ENCODE measurements at regions not wholly inside any gene's neighbourhood (a gene's known extent, or its start where the extent isn't known, plus 50 kb on each side); places are given as distances from the start of the nearest gene placed in this dataset.

- CTCF ChIA-PET = interaction anchor here (1.0 to 1.9 kb wide), 2 partner anchors 272 to 357 kb away, joined by 3 to 6 read pairs; no protein-coding TSS in a partner anchor
- POLR2A ChIA-PET = no interaction called here
- no peaks in the 10 kb centered on the region; the same call in 2 of the 3 replicates for H3K9me3 ChIP-seq (replicated peaks; ENCODE audit: control insufficient read depth, insufficient read depth, low read length)
- no peak overlapping the region for H3K9ac ChIP-seq (ENCODE audit: control insufficient read depth, insufficient read depth, low read length)
- in situ Hi-C loops (cut with MboI) = loop anchor here (10.0 kb wide), 1 partner anchor 352 kb away; no protein-coding TSS in a partner anchor
- no peaks in the 10 kb centered on the region for H4K20me1 ChIP-seq (ENCODE audit: control insufficient read depth, insufficient read depth)
- peaks cover 0 to 2% of the 10 kb centered on the region in 2 experiments; a peak in 1 of 4 replicates for H3K27me3 ChIP-seq (replicated peaks in 1 of 2; ENCODE audit: control insufficient read depth in 2 of 2, insufficient read depth in 2 of 2, low read length in 1 of 2)
- H3K4me1 ChIP-seq (ENCODE audit: control insufficient read depth, insufficient read depth, low read length) = peaks cover 13% of the 10 kb centered on the region; the same call in 1 of the 2 replicates
- FAIRE-seq (no peak), ATAC-seq (no peak), DNase-seq (ENCODE audit: low read depth, low spot score) (no peak)
- RAD21 ChIA-PET (ENCODE audit: unreplicated experiment) = no interaction called here
- WGBS (ENCODE audit: insufficient coverage, insufficient replicate concordance, low lambda C conversion rate, missing lambda C conversion rate) = 57% methylated on average over 9 of the region's 9 CpGs
- H2AFZ ChIP-seq (ENCODE audit: control insufficient read depth, low read depth, low read length) = no peak overlapping the region
- H3K4me3 ChIP-seq = no peak overlapping the region
- no peak overlapping the region for H3K4me2 ChIP-seq (ENCODE audit: control insufficient read depth, insufficient read depth)
- intact Hi-C loops (cut with micrococcal nuclease; ENCODE audit: unreplicated experiment) = no loop called here
- no TSS peak for BruUV-seq (replicated peaks)
- TF ChIP-seq IRF3 (IDR thresholded peaks at IDR 0.05) (no peak), JUND (IDR thresholded peaks at IDR 0.05; ENCODE audit: low read depth, low read length) (no peak), SPI1 (IDR thresholded peaks at IDR 0.05; ENCODE audit: borderline replicate concordance, insufficient read depth, low read depth, low read length) (peak; percentile 22; the same call in 1 of the 2 replicates), PKNOX1 (IDR thresholded peaks at IDR 0.05) (no peak), ATF2 (IDR thresholded peaks at IDR 0.05; ENCODE audit: low read length) (no peak), NR2C2 (IDR thresholded peaks at IDR 0.05; ENCODE audit: borderline replicate concordance, control insufficient read depth, insufficient read length, low read depth) (no peak), STAT3 (IDR thresholded peaks at IDR 0.05; ENCODE audit: low read depth, low read length) (no peak), ZNF384 (IDR thresholded peaks at IDR 0.05; ENCODE audit: borderline replicate concordance, low read depth, low read length) (no peak), NR2F1 (conservative IDR thresholded peaks at IDR 0.05) (no peak)
- no peak overlapping the region for H3K27ac ChIP-seq (ENCODE audit: control insufficient read depth, insufficient read depth)
- SMC1A ChIA-PET (ENCODE audit: uncharacterized antibody, unreplicated experiment) = interaction anchor here (1.8 kb wide), 1 partner anchor 22 kb away, joined by 5 read pairs; no protein-coding TSS in a partner anchor
- no peaks in the 10 kb centered on the region for H3K79me2 ChIP-seq (ENCODE audit: control insufficient read depth, insufficient read depth, low read length)
- no peaks in the 10 kb centered on the region for H3K36me3 ChIP-seq (ENCODE audit: control insufficient read depth in 2 of 2, insufficient read depth in 2 of 2, low read length in 1 of 2)
Observed at GRCh38 chr4:26052663-26053541, 138.9 kb downstream of the SMIM20 start.
